RWPE2 (cell line): ENCODE measurements at regions not wholly inside any gene's neighbourhood (a gene's known extent, or its start where the extent isn't known, plus 50 kb on each side); places are given as distances from the start of the nearest gene placed in this dataset.

Experiments
- ATAC-seq: fragments of 200-7000 bp; cut with Tn5 transposase; 3 replicates; pipeline ENCODE4 v1.9.1; 2021; ENCODE audit warnings: low read depth
- DNase-seq: peaks from one replicate; pipeline ENCODE4 v3.0.0-alpha.2; 2020; ENCODE audit warnings: low spot score
- H3K27ac ChIP-seq: fragments of 450-650 bp; 2 replicates; pipeline ENCODE4 v1.5.1; 2017; ENCODE audit warnings: mild to moderate bottlenecking; ENCODE audit not compliant: poor library complexity, severe bottlenecking
- H3K27me3 ChIP-seq: fragments of 250-450 bp; sonication (Bioruptor Pico); 2 replicates; pipeline ENCODE4 v1.5.1; 2021; ENCODE audit warnings: mild to moderate bottlenecking, moderate library complexity; ENCODE audit not compliant: insufficient read depth, poor library complexity, severe bottlenecking
- H3K36me3 ChIP-seq: fragments of 250-450 bp; sonication (Bioruptor Pico); 2 replicates; pipeline ENCODE4 v1.5.1; 2020; ENCODE audit warnings: low read depth, mild to moderate bottlenecking, moderate library complexity
- H3K4me1 ChIP-seq: fragments of 250-450 bp; sonication (Bioruptor Pico); 2 replicates; pipeline ENCODE4 v1.5.1; 2021; ENCODE audit warnings: mild to moderate bottlenecking, moderate library complexity; ENCODE audit not compliant: insufficient read depth, poor library complexity, severe bottlenecking
- H3K4me3 ChIP-seq: fragments of 250-450 bp; sonication (Bioruptor Pico); 2 replicates; pipeline ENCODE4 v1.5.1; 2021; ENCODE audit warnings: mild to moderate bottlenecking, moderate library complexity; ENCODE audit not compliant: severe bottlenecking
- H3K9me3 ChIP-seq: fragments of 250-450 bp; sonication (Bioruptor Pico); 2 replicates; pipeline ENCODE4 v1.5.1; 2021; ENCODE audit warnings: mild to moderate bottlenecking, moderate library complexity; ENCODE audit not compliant: severe bottlenecking
- CTCF ChIP-seq: fragments of 450-650 bp; IDR thresholded peaks from one replicate; pipeline ENCODE4 v1.5.1; 2017; ENCODE audit warnings: mild to moderate bottlenecking, moderate library complexity; ENCODE audit not compliant: poor library complexity, severe bottlenecking

DNA sequence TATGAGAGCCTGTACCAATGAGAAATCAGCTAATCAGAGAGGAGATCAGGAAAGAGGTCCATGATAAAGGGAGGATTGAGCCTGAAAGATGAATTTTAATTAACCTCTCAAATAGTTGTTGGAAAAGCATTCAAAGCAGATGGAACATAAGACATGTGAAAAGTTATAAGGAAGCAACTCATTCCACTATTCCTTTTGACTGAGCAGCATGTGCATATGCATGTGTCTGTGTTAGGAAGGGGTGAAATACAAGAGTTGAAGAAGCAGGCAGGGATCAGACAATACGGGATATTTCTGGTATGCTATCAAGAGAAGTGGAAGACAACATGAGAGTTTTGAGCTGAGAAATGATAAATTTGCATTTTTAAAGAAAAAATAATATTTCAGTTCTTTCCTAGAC is 624.8 kb upstream of the PTCHD4 start:
- ATAC-seq = no peak
- Histone ChIP-seq H3K9me3 (no peaks in the 10 kb centered on the region), H3K36me3 (no peaks in the 10 kb centered on the region), H3K27me3 (no peaks in the 10 kb centered on the region), H3K4me3 (no peak overlapping the region), H3K4me1 (no peaks in the 10 kb centered on the region), H3K27ac (no peak overlapping the region)
- no peak for DNase-seq
- no peak for TF ChIP-seq CTCF

DNA sequence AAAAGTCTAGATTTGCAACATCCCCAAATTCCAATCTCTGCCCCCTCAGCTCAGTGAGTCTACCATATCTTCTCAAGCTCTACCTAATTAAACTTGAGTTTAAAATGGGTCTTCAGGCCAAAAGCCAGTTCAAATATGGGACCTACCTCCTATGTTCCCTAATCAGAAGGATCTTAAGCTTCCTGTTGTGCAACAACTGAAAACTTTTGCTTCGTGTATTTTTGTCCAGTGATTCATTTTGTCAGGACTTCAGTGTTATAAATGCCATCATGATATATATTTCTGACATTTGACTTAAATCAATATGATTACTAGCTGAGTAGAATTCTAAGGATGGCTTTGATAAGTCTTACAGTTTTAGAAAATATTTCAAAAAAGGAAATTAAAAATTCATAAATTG is 622.6 kb upstream of the PTCHD4 start:
- no peak overlapping the region for H3K4me3 ChIP-seq
- ATAC-seq (no peak), DNase-seq (no peak)
- H3K27ac ChIP-seq = no peak overlapping the region
- no peaks in the 10 kb centered on the region for H3K27me3 ChIP-seq
- no peaks in the 10 kb centered on the region for H3K4me1 ChIP-seq
- no peaks in the 10 kb centered on the region for H3K9me3 ChIP-seq
- no peak for TF ChIP-seq CTCF
- no peaks in the 10 kb centered on the region for H3K36me3 ChIP-seq

DNA sequence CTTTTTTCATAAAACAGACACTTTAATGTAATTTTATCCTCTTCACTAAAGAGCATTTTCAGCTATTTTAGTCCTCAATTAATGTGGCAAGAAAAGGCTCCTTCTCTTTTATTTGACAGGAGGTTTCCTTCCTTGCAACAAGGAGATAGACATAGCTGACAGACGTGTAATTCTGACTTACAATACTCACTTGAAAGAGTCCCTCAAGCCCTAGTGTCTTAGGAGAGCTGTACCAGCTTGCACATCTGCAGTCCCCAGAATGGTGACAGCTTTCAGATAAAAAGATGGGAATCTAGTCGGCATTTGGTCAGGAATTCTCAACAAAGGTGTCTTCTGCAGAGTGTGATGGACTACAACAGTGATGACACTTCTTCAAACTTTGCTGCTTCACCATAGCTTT is 603.7 kb upstream of the PTCHD4 start:
- Histone ChIP-seq H3K36me3 (no peaks in the 10 kb centered on the region), H3K27me3 (no peaks in the 10 kb centered on the region), H3K9me3 (no peaks in the 10 kb centered on the region), H3K4me3 (no peak overlapping the region), H3K4me1 (no peaks in the 10 kb centered on the region), H3K27ac (no peak overlapping the region)
- no peak for ATAC-seq
- no peak for DNase-seq
- no peak for TF ChIP-seq CTCF

GRCh38 chr6:48714250-48714649 is 603.3 kb upstream of the PTCHD4 start:
- Histone ChIP-seq H3K4me1 (no peaks in the 10 kb centered on the region), H3K4me3 (no peak overlapping the region), H3K27ac (no peak overlapping the region), H3K27me3 (no peaks in the 10 kb centered on the region), H3K9me3 (no peaks in the 10 kb centered on the region), H3K36me3 (no peaks in the 10 kb centered on the region)
- DNase-seq = no peak
- ATAC-seq = no peak
- TF ChIP-seq CTCF = no peak

GRCh38 chr6:48713612-48714011 is 602.6 kb upstream of the PTCHD4 start:
- no peaks in the 10 kb centered on the region for H3K9me3 ChIP-seq
- H3K36me3 ChIP-seq = no peaks in the 10 kb centered on the region
- TF ChIP-seq CTCF = no peak
- H3K4me1 ChIP-seq = no peaks in the 10 kb centered on the region
- no peak for ATAC-seq
- H3K27me3 ChIP-seq = no peaks in the 10 kb centered on the region
- H3K4me3 ChIP-seq = no peak overlapping the region
- no peak overlapping the region for H3K27ac ChIP-seq
- no peak for DNase-seq
